ENCODE measurements at regions not wholly inside any gene's neighbourhood (a gene's known extent, or its start where the extent isn't known, plus 50 kb on each side); places are given as distances from the start of the nearest gene placed in this dataset.

- TF ChIP-seq CTCF (IDR thresholded peaks at IDR 0.05) (no peak), POLR2AphosphoS5 (IDR thresholded peaks at IDR 0.05) (no peak), POLR2A (IDR thresholded peaks at IDR 0.05) (no peak)
These were observed 62.6 kb upstream of the SIRPG start for GRCh38 chr20:1720226-1720625.

Measured in prostate gland (tissue), 2 donors.